ENCODE measurements at regions not wholly inside any gene's neighbourhood (a gene's known extent, or its start where the extent isn't known, plus 50 kb on each side); places are given as distances from the start of the nearest gene placed in this dataset.
"Not testable (repeated sequence)": the region's sequence is repeated elsewhere in the genome, so short reads cannot be mapped to it uniquely, and the experiment has no call there.

- FAIRE-seq; H3K4me3 ChIP-seq; H3K9me3 ChIP-seq; ATAC-seq; H3K4me2 ChIP-seq; POLR2A ChIA-PET; H3K27ac ChIP-seq; DNase-seq (ENCODE audit: low read depth in 1 of 2, low spot score in 1 of 2); H3K4me1 ChIP-seq; CTCF ChIA-PET: not testable (repeated sequence)
- 75% methylated on average over 5 of the region's 5 CpGs for WGBS (ENCODE audit: missing lambda C conversion rate)
Observed at GRCh38 chr4:102397056-102397455, 51.8 kb upstream of the SLC39A8 start.

- DNase-seq (ENCODE audit: low read depth in 1 of 2, low spot score in 1 of 2), result no peak
- CTCF ChIA-PET, result no interaction called here
- WGBS (ENCODE audit: missing lambda C conversion rate), result 100% methylated on average over 1 of the region's 1 CpG
Observed at GRCh38 chr4:102399021-102399420, 53.7 kb upstream of the SLC39A8 start.

GRCh38 chr4:102400898-102401297 is 55.6 kb upstream of the SLC39A8 start:
- no peaks in the 10 kb centered on the region for H3K4me1 ChIP-seq
- POLR2A ChIA-PET, result no interaction called here
- no peak overlapping the region for H3K4me2 ChIP-seq
- 78% methylated on average over 4 of the region's 4 CpGs for WGBS (ENCODE audit: missing lambda C conversion rate)
- H3K4me3 ChIP-seq, result no peak overlapping the region
- CTCF ChIA-PET, result no interaction called here
- DNase-seq (ENCODE audit: low read depth in 1 of 2, low spot score in 1 of 2), result no peak
- no peak overlapping the region for H3K27ac ChIP-seq
- no peaks in the 10 kb centered on the region for H3K9me3 ChIP-seq
- no peak for FAIRE-seq
- ATAC-seq, result no peak
- TF ChIP-seq PBX3 (IDR thresholded peaks at IDR 0.05), result no peak

More at GRCh38 chr4:102399021-102399420, 53.7 kb upstream of the SLC39A8 start:
- Histone ChIP-seq H3K9me3 (no peaks in the 10 kb centered on the region), H3K4me3 (no peak overlapping the region), H3K27ac (no peak overlapping the region), H3K4me1 (no peaks in the 10 kb centered on the region), H3K4me2 (no peak overlapping the region)
- no peak for FAIRE-seq
- POLR2A ChIA-PET, result no interaction called here
- ATAC-seq, result no peak
- no peak for TF ChIP-seq NPAS2 (CRISPR knock-in tag; IDR thresholded peaks at IDR 0.05; ENCODE audit: borderline replicate concordance)
- TF ChIP-seq CHD4 (IDR thresholded peaks at IDR 0.05; ENCODE audit: borderline replicate concordance), result no peak
- TF ChIP-seq RAD21 (conservative IDR thresholded peaks at IDR 0.05 in 1 of 2, IDR thresholded peaks at IDR 0.05 in 1 of 2), result no peak
- TF ChIP-seq USF2 (IDR thresholded peaks at IDR 0.05), result no peak
- TF ChIP-seq ZFP36 (IDR thresholded peaks at IDR 0.05; ENCODE audit: borderline replicate concordance, partially characterized antibody), result no peak
- TF ChIP-seq TFCP2L1 (CRISPR knock-in tag; IDR thresholded peaks at IDR 0.05), result no peak
- TF ChIP-seq CEBPB (IDR thresholded peaks at IDR 0.05), result no peak
- no peak for TF ChIP-seq ATOH8 (CRISPR knock-in tag; IDR thresholded peaks at IDR 0.05; ENCODE audit: low read depth)
- TF ChIP-seq HES2 (IDR thresholded peaks at IDR 0.05), result no peak
- TF ChIP-seq NFE2L2 (conservative IDR thresholded peaks at IDR 0.05; ENCODE audit: low read length), result no peak
- no peak for TF ChIP-seq MAFK (IDR thresholded peaks at IDR 0.05; ENCODE audit: partially characterized antibody)

GRCh38 chr4:102402223-102402622 is 56.9 kb upstream of the SLC39A8 start:
- WGBS (ENCODE audit: missing lambda C conversion rate), result 49% methylated on average over 2 of the region's 2 CpGs
- no peaks in the 10 kb centered on the region for H3K4me1 ChIP-seq
- no peak overlapping the region for H3K27ac ChIP-seq
- ATAC-seq (no peak), DNase-seq (ENCODE audit: low read depth in 1 of 2, low spot score in 1 of 2) (no peak), FAIRE-seq (no peak)
- no peaks in the 10 kb centered on the region for H3K9me3 ChIP-seq
- no peak overlapping the region for H3K4me2 ChIP-seq
- CTCF ChIA-PET, result no interaction called here
- POLR2A ChIA-PET, result no interaction called here
- no peak overlapping the region for H3K4me3 ChIP-seq
- no peak for TF ChIP-seq ZNF302 (CRISPR knock-in tag; IDR thresholded peaks at IDR 0.05)
- no peak for TF ChIP-seq TP53 (CRISPR knock-in tag; IDR thresholded peaks at IDR 0.05)
- TF ChIP-seq HEYL (CRISPR knock-in tag; IDR thresholded peaks at IDR 0.05), result no peak
- no peak for TF ChIP-seq RNF2 (IDR thresholded peaks at IDR 0.05; ENCODE audit: borderline replicate concordance, low read depth)
- TF ChIP-seq RAD21 (conservative IDR thresholded peaks at IDR 0.05 in 1 of 2, IDR thresholded peaks at IDR 0.05 in 1 of 2), result no peak
- no peak for TF ChIP-seq CBX8 (IDR thresholded peaks at IDR 0.05)
- TF ChIP-seq CEBPB (IDR thresholded peaks at IDR 0.05), result no peak
- no peak for TF ChIP-seq HOXA7 (CRISPR knock-in tag; IDR thresholded peaks at IDR 0.05)
- TF ChIP-seq HMGXB4 (CRISPR knock-in tag; IDR thresholded peaks at IDR 0.05; ENCODE audit: borderline replicate concordance), result no peak
- TF ChIP-seq ZC3H11A (IDR thresholded peaks at IDR 0.05), result no peak
- no peak for TF ChIP-seq USF2 (IDR thresholded peaks at IDR 0.05)
- no peak for TF ChIP-seq CHD4 (IDR thresholded peaks at IDR 0.05; ENCODE audit: borderline replicate concordance)
- no peak for TF ChIP-seq HDAC2 (IDR thresholded peaks at IDR 0.05)
- no peak for TF ChIP-seq MAZ (IDR thresholded peaks at IDR 0.05; ENCODE audit: borderline replicate concordance, low read depth, low read length)
- no peak for TF ChIP-seq POLR2AphosphoS2 (conservative IDR thresholded peaks at IDR 0.05; ENCODE audit: low read length)
- TF ChIP-seq FOSB (CRISPR knock-in tag; IDR thresholded peaks at IDR 0.05), result no peak
